ENCODE measurements at regions not wholly inside any gene's neighbourhood (a gene's known extent, or its start where the extent isn't known, plus 50 kb on each side); places are given as distances from the start of the nearest gene placed in this dataset.

DNA sequence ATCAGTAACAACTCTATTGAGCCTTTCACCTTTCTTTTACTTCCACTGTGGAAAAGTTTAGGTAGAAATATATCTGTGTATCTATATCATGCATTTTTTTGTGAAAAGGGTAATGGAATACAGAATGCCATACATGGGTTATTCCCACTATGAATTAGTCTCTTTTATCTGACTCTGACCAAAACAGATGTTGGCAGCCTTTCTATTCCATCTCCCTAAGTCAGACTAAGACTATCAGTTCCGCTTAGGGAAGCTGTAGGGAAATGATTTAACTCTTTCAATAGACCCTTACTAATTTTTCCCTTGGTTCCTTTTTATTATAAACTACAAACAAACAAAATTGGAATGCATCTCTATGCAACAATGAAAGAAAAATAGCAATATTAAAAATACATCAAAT, 92.3 kb upstream of the LEF1 start:
- DNase-seq = no peak

DNA sequence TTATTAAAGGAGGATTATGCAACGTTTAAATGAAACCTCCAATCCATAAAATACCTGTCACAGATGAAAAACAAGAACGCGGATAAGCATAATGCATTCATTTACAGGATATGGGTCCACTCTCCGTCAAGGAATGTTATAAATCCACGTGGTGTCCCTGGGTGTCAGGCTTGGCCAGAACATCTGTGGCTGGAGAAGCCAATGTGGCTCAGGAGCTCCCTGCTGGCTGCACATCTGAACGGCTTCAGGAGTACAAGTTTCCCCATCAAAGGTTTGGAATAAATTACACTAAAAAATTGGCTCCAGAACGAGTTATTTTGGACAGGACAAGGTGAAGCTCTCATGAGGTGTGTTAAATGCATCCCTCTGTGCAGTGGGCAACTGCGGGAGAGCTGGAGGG, 87.8 kb upstream of the LEF1 start:
- no peak for DNase-seq

DNA sequence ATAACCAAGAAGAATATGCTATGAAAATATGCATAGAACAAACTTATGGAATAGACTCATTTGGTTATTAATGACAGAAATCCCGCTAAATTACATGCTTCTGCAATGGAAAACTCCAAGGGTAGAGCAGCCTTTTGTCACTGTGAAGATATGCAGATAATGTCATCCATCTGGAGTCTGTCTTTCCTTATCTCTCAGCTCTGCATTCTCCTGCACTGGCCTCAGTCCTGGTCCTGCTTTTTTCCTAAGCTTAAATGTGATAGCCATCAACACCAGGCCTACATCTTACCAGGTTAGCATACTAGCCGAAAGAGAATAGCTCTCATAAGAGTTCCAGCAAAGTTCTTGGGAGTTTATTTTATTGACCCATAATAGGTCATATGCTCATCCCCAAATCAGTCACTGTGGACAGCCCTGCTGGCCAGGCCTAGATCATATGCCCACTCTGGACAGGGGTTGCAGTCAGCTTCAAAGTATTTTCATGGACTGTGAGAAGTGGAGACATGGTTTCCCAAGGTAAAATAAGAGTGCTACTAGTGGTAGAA, 86.5 kb upstream of the LEF1 start:
- DNase-seq = no peak

DNA sequence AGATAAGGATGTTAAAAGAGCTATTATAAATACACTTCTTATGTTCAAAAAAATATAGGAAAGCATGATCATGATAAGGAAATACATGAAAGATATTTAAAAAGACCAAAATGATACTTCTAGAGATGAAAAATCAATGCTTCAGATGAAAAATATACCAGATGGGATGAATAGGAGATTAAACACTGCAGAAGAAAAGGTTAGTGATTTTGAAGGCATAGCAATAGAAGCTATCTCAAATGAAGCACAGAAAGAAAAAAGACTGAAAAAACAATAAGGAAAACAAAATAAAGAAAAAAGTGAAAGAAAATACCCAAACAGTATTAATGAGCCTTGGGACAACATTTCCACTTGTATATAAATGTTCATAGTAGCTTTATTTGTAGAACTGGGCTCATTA, 80.7 kb upstream of the LEF1 start:
- no peak for DNase-seq

DNA sequence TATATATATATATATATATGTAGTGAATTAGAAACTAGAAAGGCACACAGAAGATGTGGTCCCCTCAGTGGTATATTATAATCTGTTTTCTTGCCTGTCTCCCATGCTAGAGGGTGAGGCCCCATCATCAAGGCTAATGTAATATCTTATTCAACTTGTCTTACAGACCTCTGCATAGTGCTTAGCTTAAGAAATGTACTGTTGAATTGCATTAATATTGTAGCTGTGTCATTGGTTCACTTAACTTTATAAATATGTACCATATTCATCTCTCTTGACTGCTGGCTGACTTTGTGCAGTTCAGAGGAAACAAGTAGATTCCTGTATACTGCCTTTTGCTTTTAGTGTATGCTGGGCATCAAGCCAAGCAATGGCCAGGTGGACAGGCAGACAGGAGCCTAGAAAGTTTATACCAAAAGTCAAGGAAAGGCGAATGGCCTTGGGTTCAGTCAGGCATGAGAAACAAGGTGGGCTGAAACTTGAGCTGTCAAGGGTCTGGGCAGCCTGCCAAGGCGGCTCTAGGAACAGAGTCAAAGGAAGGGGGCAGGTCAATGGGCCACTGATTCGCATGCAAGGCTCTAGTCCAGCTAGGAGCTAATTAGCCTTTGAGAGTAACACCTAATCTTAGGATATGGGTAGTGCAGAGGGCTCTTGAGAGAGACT, 78.8 kb upstream of the LEF1 start:
- peak; percentile 63 to 70 for DNase-seq

DNA sequence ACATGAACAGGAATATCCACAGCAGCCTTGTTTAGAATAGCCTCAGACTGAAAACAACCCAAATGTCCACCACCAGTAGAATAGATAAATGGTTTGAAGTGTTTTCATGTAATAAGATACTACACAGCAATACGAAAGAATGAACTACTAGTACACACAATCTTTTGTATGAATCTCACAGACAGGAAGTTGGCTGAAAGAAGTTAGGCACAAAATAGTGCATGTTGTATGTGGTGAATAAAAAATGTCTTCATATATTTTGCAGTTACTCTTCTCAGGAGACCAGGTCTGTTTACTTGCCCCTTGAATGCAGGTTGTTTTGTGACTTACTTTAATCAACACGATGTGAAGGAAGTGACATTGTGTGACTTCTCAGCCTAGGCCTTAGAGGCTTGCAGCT, 75.9 kb upstream of the LEF1 start:
- no peak for DNase-seq

DNA sequence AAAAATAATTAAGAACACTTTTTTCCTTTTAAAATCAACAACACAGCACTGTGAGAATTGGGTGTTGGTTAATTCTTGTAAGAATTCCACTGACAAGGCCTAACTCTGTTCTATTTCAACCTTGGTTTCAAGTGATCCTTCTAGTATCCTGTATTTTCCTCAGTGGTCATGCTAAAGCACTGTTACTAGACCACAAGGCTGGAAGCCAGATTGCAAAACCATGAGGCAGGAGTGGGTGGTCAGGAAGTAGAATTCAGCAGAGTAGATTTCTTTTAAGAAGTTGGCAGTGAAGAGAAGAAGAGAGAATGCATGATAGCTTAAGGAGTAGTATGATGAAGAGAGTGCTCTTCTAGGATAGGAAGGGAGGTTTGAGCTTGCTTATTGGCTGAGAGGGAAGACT, 71.6 kb upstream of the LEF1 start:
- no peak for DNase-seq

DNA sequence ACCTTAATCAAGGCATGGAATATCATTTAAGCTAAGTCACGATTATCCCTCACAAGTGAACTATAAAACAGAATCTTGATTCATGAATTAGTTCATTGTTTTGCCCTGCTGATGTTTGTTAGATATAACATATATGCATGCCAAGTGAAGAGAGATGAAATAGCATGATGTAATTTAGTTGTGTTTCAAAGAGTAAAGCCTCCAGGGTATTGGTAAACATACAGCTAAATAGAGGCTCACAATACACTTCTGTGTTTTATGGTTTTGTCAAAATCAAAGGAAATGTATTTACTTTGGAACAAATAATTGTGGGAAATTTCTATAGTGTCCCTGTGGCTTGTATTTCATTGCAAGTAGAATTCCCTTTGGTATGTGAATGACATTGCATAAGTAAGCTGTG, 69.0 kb upstream of the LEF1 start:
- no peak for DNase-seq

DNA sequence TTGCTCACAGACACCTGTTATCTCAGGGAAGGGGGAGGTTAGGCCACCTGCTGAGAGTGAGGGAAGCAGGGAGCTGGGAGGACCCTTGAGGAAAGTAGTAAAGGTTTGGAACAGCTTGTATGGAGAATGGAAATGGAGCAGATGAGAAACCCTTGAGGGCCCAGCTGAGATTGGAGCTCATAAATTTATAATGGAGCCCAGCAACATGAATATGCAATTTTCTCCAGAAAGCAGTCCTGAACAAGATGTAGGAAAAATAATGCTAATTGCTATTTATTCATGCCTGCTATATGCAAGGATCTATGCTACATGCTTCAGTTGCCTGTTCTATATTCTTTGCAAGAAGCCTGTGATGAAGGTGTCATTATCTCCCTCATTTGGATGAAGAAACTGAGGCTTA, 67.5 kb upstream of the LEF1 start:
- no peak for DNase-seq

DNA sequence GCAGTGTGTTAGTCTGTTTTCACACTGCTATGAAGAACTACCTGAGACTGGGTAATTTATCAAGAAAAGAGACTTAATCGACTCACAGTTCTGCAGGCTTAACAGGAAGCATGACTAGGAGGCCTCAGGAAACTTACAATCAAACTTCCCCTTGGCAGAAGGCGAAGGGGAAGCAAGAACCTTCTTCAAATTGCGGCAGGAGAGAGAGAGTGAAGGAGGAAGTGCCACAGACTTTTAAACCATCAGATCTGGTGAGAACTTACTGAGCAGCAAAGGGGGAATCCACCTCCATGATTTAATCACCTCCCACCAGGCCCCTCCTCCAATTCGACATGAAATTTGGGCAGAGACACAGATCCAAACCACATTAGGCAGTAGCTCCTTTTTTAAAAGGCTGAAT, 59.2 kb upstream of the LEF1 start:
- DNase-seq = no peak

DNA sequence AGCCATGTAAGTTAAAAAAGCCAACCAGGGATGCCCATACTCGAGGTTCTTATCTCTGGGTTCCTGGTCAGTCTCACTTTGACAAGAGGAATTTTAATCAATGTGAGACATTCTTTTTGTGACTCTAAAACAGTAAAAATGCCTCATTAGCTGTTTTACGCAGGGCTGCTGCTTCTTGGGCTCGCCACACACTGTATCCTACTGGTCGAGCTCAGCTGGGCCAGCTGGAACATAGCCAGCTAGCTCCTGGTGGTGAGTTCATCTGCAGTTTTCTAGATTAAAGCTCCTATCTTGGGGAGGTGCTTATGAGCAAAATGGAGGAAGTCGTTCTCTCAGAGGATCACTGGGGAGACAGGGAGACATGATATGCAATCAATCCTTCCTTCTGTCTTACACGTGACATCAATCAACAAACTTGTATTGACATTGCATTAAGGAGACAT, 55.9 kb upstream of the LEF1 start:
- DNase-seq = peak in 1 of 2 experiments; percentile 1

DNA sequence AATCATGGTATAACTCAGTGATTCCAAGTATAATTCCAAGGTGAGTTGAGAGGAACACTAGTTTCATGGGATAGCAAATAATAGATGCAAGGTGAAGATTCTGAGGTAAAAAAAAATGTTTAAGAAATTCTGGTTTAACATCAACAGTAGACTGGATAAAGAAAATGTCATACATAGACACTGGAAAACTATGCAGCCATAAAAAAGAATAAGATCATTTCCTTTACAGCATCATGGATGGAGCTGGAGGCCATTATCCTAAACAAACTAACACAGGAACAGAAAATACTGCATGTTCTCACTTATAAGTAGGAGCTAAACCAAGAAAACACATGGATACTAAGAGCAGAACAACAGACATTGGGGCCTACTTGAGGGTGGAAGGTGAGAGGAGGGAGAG, 54.6 kb upstream of the LEF1 start:
- no peak for DNase-seq

DNA sequence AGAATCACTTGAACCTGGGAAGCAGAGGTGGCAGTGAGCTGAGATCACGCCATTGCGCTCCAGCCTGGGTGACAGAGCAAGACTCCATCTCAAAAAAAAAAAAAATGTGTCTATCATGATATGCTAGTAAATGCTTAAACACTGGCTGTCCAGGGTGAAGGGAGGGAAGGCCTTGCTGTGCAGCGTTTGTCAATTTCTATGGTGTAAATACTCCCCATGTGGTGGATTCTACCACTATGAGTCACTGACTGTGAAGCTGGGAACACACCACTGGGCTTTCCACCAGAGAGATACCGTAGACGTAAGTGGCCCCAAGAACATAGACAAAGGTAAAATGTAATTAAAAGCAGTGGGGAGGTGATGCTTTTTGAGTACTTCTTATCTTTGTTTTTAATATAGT, 51.3 kb upstream of the LEF1 start:
- DNase-seq = no peak

All from SHP77 (cell line).